K562 (cell line): ENCODE measurements at regions not wholly inside any gene's neighbourhood (a gene's known extent, or its start where the extent isn't known, plus 50 kb on each side); places are given as distances from the start of the nearest gene placed in this dataset.
A peak's percentile ranks its signal among the peaks of the same experiment; 100 is the strongest.

Experiments used
- ADNP ChIP-seq: fragments of 200-800 bp; sonication (Bioruptor generic); IDR thresholded peaks from 2 replicates; pipeline ENCODE4 v1.6.1; 2016; ENCODE audit warnings: missing genetic modification characterization, missing compliant biosample characterization
- C11orf30 ChIP-seq: fragments of 450-650 bp; IDR thresholded peaks from 2 replicates; pipeline ENCODE4 v1.6.1; 2016; ENCODE audit warnings: low read depth, mild to moderate bottlenecking
- CBX8 ChIP-seq: fragments of 200-600 bp; sonication (generic); IDR thresholded peaks from 2 replicates; pipeline ENCODE4 v1.6.1; 2012; ENCODE audit warnings: borderline replicate concordance, mixed run types, low read depth, mild to moderate bottlenecking, moderate library complexity, mixed read lengths, low read length, control low read depth, inconsistent platforms; ENCODE audit not compliant: poor library complexity, severe bottlenecking; ENCODE audit errors: extremely low read depth
- DEAF1 ChIP-seq: fragments of 450-650 bp; formaldehyde crosslinking; IDR thresholded peaks from 2 replicates; pipeline ENCODE4 v1.4.0; 2020; ENCODE audit warnings: mild to moderate bottlenecking, moderate library complexity
- LCOR ChIP-seq: sonication (generic); formaldehyde crosslinking; IDR thresholded peaks from 2 replicates; pipeline ENCODE4 v1.8.0; 2022; ENCODE audit warnings: mild to moderate bottlenecking, missing genetic modification reagents
- PRDM10 ChIP-seq: fragments of 450-650 bp; IDR thresholded peaks from 2 replicates; pipeline ENCODE4 v1.6.1; 2018; ENCODE audit not compliant: partially characterized antibody
- TCF3 ChIP-seq: sonication (generic); formaldehyde crosslinking; IDR thresholded peaks from 2 replicates; pipeline ENCODE4 v1.4.0; 2020; ENCODE audit warnings: mild to moderate bottlenecking, missing genetic modification reagents
- ZFP1 ChIP-seq: fragments of 450-650 bp; formaldehyde crosslinking; IDR thresholded peaks from 2 replicates; pipeline ENCODE4 v1.4.0; 2020; ENCODE audit warnings: mild to moderate bottlenecking, mixed read lengths
- ZNF347 ChIP-seq: fragments of 450-650 bp; formaldehyde crosslinking; IDR thresholded peaks from 2 replicates; pipeline ENCODE4 v1.4.0; 2020; ENCODE audit warnings: low read depth, mild to moderate bottlenecking, moderate library complexity
- TF ChIP-seq, protein P1 (sequence below), 2 experiments: IDR thresholded peaks in 1 of 2; conservative IDR thresholded peaks in 1 of 2; 2 replicates each; pipeline ENCODE4 v1.6.1; 2016; ENCODE audit warnings: low read depth in 2 of 2, mild to moderate bottlenecking in 1 of 2, missing compliant biosample characterization in 1 of 2, missing genetic modification characterization in 1 of 2, moderate library complexity in 1 of 2

- TF ChIP-seq DEAF1 (CRISPR knock-in tag) (no peak), ZFP1 (CRISPR knock-in tag) (no peak), CBX8 (no peak), ADNP (tag) (no peak), TCF3 (CRISPR knock-in tag) (no peak), LCOR (CRISPR knock-in tag) (no peak), PRDM10 (no peak), C11orf30 (peak; percentile 92), ZNF347 (CRISPR knock-in tag) (no peak)
- TF ChIP-seq, protein P1, sequence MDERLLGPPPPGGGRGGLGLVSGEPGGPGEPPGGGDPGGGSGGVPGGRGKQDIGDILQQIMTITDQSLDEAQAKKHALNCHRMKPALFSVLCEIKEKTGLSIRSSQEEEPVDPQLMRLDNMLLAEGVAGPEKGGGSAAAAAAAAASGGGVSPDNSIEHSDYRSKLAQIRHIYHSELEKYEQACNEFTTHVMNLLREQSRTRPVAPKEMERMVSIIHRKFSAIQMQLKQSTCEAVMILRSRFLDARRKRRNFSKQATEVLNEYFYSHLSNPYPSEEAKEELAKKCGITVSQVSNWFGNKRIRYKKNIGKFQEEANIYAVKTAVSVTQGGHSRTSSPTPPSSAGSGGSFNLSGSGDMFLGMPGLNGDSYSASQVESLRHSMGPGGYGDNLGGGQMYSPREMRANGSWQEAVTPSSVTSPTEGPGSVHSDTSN (CRISPR knock-in tag; IDR thresholded peaks at IDR 0.05; ENCODE audit: low read depth) = no peak
- TF ChIP-seq, protein P1 (tag; conservative IDR thresholded peaks at IDR 0.05; ENCODE audit: low read depth) = no peak
- TF ChIP-seq, all 486 proteins: peak for 7
These were observed 1349.5 kb downstream of the EFNA5 start (continued) for GRCh38 chr5:106321242-106321641.
